A549 (cell line): ENCODE measurements at regions not wholly inside any gene's neighbourhood (a gene's known extent, or its start where the extent isn't known, plus 50 kb on each side); places are given as distances from the start of the nearest gene placed in this dataset.

Source experiments
- BHLHE40 ChIP-seq: IDR thresholded peaks from 2 replicates; pipeline ENCODE4 v1.6.1; 2012; ENCODE audit warnings: low read depth, low read length, inconsistent platforms
- CBX2 ChIP-seq: fragments of 200-600 bp; sonication (generic); IDR thresholded peaks from 2 replicates; pipeline ENCODE4 v1.6.1; 2016; ENCODE audit warnings: low read depth, mild to moderate bottlenecking, borderline replicate concordance
- POLR2A ChIP-seq: IDR thresholded peaks from 2 replicates; pipeline ENCODE4 v1.6.1; 2012; ENCODE audit warnings: mild to moderate bottlenecking, low read length
- RAD21 ChIP-seq, 2 experiments: fragments of >200 bp in 1 of 2; sonication (Bioruptor Twin) in 1 of 2; formaldehyde crosslinking in 1 of 2; IDR thresholded peaks in 1 of 2; conservative IDR thresholded peaks in 1 of 2; 2 replicates in 1 of 2; 3 replicates in 1 of 2; pipeline ENCODE4 v1.6.1; 2012 to 2018; ENCODE audit warnings: inconsistent platforms in 1 of 2
- RFX5 ChIP-seq: fragments of 450-650 bp; IDR thresholded peaks from 2 replicates; pipeline ENCODE4 v1.7.1; 2014; ENCODE audit warnings: antibody characterized with exemption, mild to moderate bottlenecking, moderate library complexity
- TF ChIP-seq, protein P1 (sequence below): fragments of >200 bp; sonication (Bioruptor Twin); formaldehyde crosslinking; IDR thresholded peaks from 3 replicates; pipeline ENCODE4 v1.5.1; 2016

DNA sequence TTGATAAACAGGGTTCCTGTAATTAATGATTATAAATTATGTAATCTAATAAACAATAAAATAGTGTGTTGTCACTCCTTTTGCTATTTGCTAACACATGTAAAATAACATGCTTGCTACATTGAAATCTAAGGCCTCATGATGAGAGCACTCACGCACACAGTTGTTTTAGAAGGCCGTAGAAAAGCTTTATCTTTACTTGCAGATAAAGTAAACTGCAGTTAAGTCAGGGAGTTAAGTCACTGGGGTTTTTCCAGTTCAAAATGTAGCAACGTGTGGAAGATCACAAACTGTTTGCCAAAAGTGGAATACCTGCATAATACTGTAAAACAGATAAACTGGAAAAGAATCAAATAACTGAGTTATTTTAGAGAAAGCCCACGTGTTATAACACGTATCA is 187.3 kb upstream of the PACRGL start:
- TF ChIP-seq BHLHE40 = no peak
- no peak for TF ChIP-seq POLR2A
- TF ChIP-seq RAD21 (conservative IDR thresholded peaks at IDR 0.05 in 1 of 2, IDR thresholded peaks at IDR 0.05 in 1 of 2) = no peak
- TF ChIP-seq RFX5 = no peak
- TF ChIP-seq CBX2 = no peak
- TF ChIP-seq, protein P1, sequence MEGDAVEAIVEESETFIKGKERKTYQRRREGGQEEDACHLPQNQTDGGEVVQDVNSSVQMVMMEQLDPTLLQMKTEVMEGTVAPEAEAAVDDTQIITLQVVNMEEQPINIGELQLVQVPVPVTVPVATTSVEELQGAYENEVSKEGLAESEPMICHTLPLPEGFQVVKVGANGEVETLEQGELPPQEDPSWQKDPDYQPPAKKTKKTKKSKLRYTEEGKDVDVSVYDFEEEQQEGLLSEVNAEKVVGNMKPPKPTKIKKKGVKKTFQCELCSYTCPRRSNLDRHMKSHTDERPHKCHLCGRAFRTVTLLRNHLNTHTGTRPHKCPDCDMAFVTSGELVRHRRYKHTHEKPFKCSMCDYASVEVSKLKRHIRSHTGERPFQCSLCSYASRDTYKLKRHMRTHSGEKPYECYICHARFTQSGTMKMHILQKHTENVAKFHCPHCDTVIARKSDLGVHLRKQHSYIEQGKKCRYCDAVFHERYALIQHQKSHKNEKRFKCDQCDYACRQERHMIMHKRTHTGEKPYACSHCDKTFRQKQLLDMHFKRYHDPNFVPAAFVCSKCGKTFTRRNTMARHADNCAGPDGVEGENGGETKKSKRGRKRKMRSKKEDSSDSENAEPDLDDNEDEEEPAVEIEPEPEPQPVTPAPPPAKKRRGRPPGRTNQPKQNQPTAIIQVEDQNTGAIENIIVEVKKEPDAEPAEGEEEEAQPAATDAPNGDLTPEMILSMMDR = no peak
